Breast epithelium (tissue), 3 donors: ENCODE measurements at regions not wholly inside any gene's neighbourhood (a gene's known extent, or its start where the extent isn't known, plus 50 kb on each side); places are given as distances from the start of the nearest gene placed in this dataset.

ENCODE experiments used
- CTCF ChIP-seq, 3 donors: fragments of 450-650 bp; IDR thresholded peaks; one replicate each; pipeline ENCODE4 v1.5.1; 2016 to 2017; ENCODE audit warnings: antibody characterized with exemption in 3 of 3, mild to moderate bottlenecking in 3 of 3, moderate library complexity in 3 of 3
- POLR2A ChIP-seq: fragments of 450-650 bp; IDR thresholded peaks from one replicate; pipeline ENCODE4 v1.6.1; 2016; ENCODE audit warnings: antibody characterized with exemption, mild to moderate bottlenecking, moderate library complexity

GRCh38 chr11:134711588-134711987, 299.5 kb upstream of the B3GAT1 start:
- no peak for TF ChIP-seq CTCF (IDR thresholded peaks at IDR 0.05)
- no peak for TF ChIP-seq POLR2A
